ENCODE measurements at regions not wholly inside any gene's neighbourhood (a gene's known extent, or its start where the extent isn't known, plus 50 kb on each side); places are given as distances from the start of the nearest gene placed in this dataset.

DNA sequence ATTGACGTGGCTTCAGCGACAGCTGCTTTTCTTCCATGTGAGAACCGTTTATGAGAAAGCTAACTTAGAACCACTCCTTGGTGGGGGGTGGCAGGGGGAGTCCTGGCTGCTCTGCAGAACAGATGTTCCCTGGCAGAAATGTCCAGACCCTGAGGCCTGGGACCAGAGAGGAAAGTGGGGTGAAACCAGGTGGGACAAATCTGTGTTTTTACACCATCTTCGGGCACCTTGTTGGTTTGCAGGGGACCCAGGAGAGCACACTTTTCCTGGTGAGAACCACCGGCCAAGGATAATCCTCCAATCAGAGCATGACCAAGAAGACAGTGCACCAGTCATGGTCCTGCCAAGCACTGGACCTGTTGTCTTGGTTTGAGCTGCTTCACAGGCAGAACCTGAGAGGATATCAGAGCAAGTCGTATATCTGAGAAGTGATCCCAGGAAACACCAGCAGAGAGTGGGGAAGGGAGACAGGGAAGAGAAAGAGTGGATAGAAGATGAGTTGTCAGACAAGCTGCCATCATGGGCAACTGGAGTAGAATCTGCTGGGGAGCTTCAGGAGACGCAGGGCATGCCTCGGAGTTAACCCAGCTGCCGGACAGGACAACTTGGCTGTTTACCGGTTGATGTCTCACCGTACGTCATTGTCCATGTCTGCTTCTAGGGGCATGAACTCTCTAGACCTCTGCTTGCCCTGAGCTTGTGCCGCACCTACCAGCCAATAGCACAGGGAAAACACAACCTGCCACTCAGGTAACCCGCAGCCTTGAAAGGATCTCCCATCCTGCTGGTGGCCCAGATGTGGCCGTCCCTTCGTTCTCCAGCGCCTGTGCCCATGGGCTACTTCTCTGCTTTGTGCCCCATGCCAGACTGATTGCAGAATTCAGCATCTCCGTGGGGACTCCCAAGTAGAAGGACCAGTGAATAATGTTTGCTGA is 178.4 kb upstream of the MVB12B start:
- Histone ChIP-seq H3K9me3 (no peaks in the 10 kb centered on the region), H3K4me1 (ENCODE audit: low read depth) (peaks cover 6% of the 10 kb centered on the region), H3K4me3 (no peak overlapping the region), H3K36me3 (ENCODE audit: low read depth) (no peaks in the 10 kb centered on the region)
- ATAC-seq (no peak), DNase-seq (no peak)
- intact Hi-C loops (cut with DNase I, micrococcal nuclease), result no loop called here
- no peak for TF ChIP-seq CTCF (IDR thresholded peaks at IDR 0.05)

GRCh38 chr9:126148994-126149393 is 177.6 kb upstream of the MVB12B start:
- DNase-seq, result no peak
- no peaks in the 10 kb centered on the region for H3K9me3 ChIP-seq
- TF ChIP-seq CTCF (IDR thresholded peaks at IDR 0.05), result no peak
- H3K4me3 ChIP-seq, result no peak overlapping the region
- no peaks in the 10 kb centered on the region for H3K36me3 ChIP-seq (ENCODE audit: low read depth)
- ATAC-seq, result no peak
- intact Hi-C loops (cut with DNase I, micrococcal nuclease), result no loop called here
- H3K4me1 ChIP-seq (ENCODE audit: low read depth), result peaks cover 6% of the 10 kb centered on the region

DNA sequence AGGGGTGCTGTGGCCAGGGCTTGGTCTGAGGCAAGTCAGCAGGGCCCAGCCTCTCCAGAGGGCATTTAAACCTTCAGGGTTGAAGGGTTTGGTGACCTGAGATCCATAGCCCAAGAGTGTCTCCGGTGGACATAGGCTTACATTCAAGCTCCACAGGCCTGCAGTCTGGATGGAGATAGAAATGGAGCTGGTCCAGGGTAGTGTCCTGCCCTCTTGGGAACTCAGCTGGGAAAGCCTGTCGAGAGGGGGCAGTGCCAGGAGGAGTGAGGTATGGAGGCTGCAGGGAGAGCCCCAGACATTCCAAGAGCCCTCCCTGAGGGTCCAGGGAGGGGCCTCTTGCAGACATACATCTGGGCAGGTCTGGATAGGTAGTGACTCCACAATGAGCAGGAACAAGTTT is 177.0 kb upstream of the MVB12B start:
- peaks cover 6% of the 10 kb centered on the region for H3K4me1 ChIP-seq (ENCODE audit: low read depth)
- no peak for DNase-seq
- no peak overlapping the region for H3K4me3 ChIP-seq
- no peaks in the 10 kb centered on the region for H3K9me3 ChIP-seq
- intact Hi-C loops (cut with DNase I, micrococcal nuclease), result no loop called here
- H3K36me3 ChIP-seq (ENCODE audit: low read depth), result no peaks in the 10 kb centered on the region
- no peak for ATAC-seq
- TF ChIP-seq CTCF (IDR thresholded peaks at IDR 0.05), result no peak

- H3K4me3 ChIP-seq, result no peak overlapping the region
- no peaks in the 10 kb centered on the region for H3K9me3 ChIP-seq
- peaks cover 6% of the 10 kb centered on the region for H3K4me1 ChIP-seq (ENCODE audit: low read depth)
- intact Hi-C loops (cut with DNase I, micrococcal nuclease), result no loop called here
- no peaks in the 10 kb centered on the region for H3K36me3 ChIP-seq (ENCODE audit: low read depth)
- TF ChIP-seq CTCF (IDR thresholded peaks at IDR 0.05), result no peak
- no peak for DNase-seq
- ATAC-seq, result no peak
Observed at GRCh38 chr9:126150411-126151030, 176.1 kb upstream of the MVB12B start.

- Histone ChIP-seq H3K9me3 (no peaks in the 10 kb centered on the region), H3K4me1 (ENCODE audit: low read depth) (peaks cover 6% of the 10 kb centered on the region), H3K4me3 (no peak overlapping the region), H3K36me3 (ENCODE audit: low read depth) (no peaks in the 10 kb centered on the region)
- DNase-seq (peak in 2 of 3 donors; percentile 51 to 66), ATAC-seq (peak; percentile 37)
- TF ChIP-seq CTCF (IDR thresholded peaks at IDR 0.05), result no peak
- intact Hi-C loops (cut with DNase I, micrococcal nuclease), result no loop called here
Observed at GRCh38 chr9:126151031-126151685, 175.5 kb upstream of the MVB12B start.

All from mucosa of descending colon (tissue), 3 donors.